Panc1 (cell line): ENCODE measurements at regions not wholly inside any gene's neighbourhood (a gene's known extent, or its start where the extent isn't known, plus 50 kb on each side); places are given as distances from the start of the nearest gene placed in this dataset.
"Not testable (repeated sequence)": the region's sequence is repeated elsewhere in the genome, so short reads cannot be mapped to it uniquely, and the experiment has no call there.

Source experiments
- ATAC-seq: fragments of 200-7000 bp; cut with Tn5 transposase; 2 replicates; pipeline ENCODE4 v1.9.1; 2020; ENCODE audit warnings: mild to moderate bottlenecking, moderate library complexity
- BruUV-seq: library from RNA; stranded (reverse); fragments of 400-500 nt; replicated peaks from 2 replicates; lab custom pipeline; 2021; lab: Mats Ljungman, UMichigan
- CTCF ChIA-PET: fragments of 300-600 bp; sonication (Branson Sonifier 250); formaldehyde crosslinking; loops from one replicate; lab custom pipeline; 2022; ENCODE audit warnings: antibody characterized with exemption; lab: Charles Lee
- POLR2A ChIA-PET: fragments of 300-600 bp; sonication (Branson Sonifier 250); formaldehyde crosslinking; loops from one replicate; lab custom pipeline; 2022; ENCODE audit warnings: antibody characterized with exemption; lab: Charles Lee
- DNase-seq: peaks from one replicate; pipeline ENCODE4 v3.0.0-alpha.2; 2010; ENCODE audit warnings: low read depth, low spot score
- H3K27ac ChIP-seq: 2 replicates; pipeline ENCODE4 v1.5.1; 2011; ENCODE audit warnings: mild to moderate bottlenecking, low read length, inconsistent platforms
- H3K27me3 ChIP-seq: fragments of 200-500 bp; sonication (Bioruptor generic); 2 replicates; pipeline ENCODE4 v1.6.0; 2014; ENCODE audit warnings: low read length, inconsistent platforms; ENCODE audit not compliant: control insufficient read depth, insufficient read depth
- H3K36me3 ChIP-seq: fragments of 200-500 bp; sonication (Bioruptor generic); 2 replicates; pipeline ENCODE4 v1.5.1; 2014; ENCODE audit warnings: inconsistent platforms, mild to moderate bottlenecking, low read length, moderate library complexity; ENCODE audit not compliant: control insufficient read depth, insufficient read depth
- H3K4me1 ChIP-seq: 2 replicates; pipeline ENCODE4 v1.5.1; 2011; ENCODE audit warnings: inconsistent platforms, mild to moderate bottlenecking, low read length, moderate library complexity; ENCODE audit not compliant: control insufficient read depth, insufficient read depth
- H3K4me3 ChIP-seq, 2 experiments: 2 replicates each; pipeline ENCODE4 v1.5.1; 2011 to 2012; ENCODE audit warnings: low read depth in 2 of 2, low read length in 2 of 2, mild to moderate bottlenecking in 2 of 2, inconsistent platforms in 1 of 2, moderate library complexity in 1 of 2
- H3K9me3 ChIP-seq: fragments of 200-500 bp; sonication (Bioruptor generic); 2 replicates; pipeline ENCODE4 v1.5.1; 2014; ENCODE audit warnings: low read depth, mild to moderate bottlenecking, inconsistent platforms, low read length, moderate library complexity; ENCODE audit not compliant: control insufficient read depth, insufficient read depth
- CTCF ChIP-seq: fragments of 450-650 bp; IDR thresholded peaks from 2 replicates; pipeline ENCODE4 v1.5.1; 2017; ENCODE audit warnings: mild to moderate bottlenecking
- POLR2AphosphoS5 ChIP-seq: IDR thresholded peaks from 2 replicates; pipeline ENCODE4 v1.6.1; 2012; ENCODE audit warnings: mild to moderate bottlenecking, low read depth, low read length, moderate library complexity
- REST ChIP-seq, 2 experiments: IDR thresholded peaks; 2 replicates each; pipeline ENCODE4 v1.6.1; 2011 to 2012; ENCODE audit warnings: low read depth in 2 of 2, control low read depth in 1 of 2, low read length in 1 of 2, mild to moderate bottlenecking in 1 of 2, moderate library complexity in 1 of 2; ENCODE audit not compliant: insufficient read depth in 1 of 2
- SIN3A ChIP-seq: IDR thresholded peaks from 2 replicates; pipeline ENCODE4 v1.6.1; 2012; ENCODE audit warnings: low read depth, mild to moderate bottlenecking, low read length, moderate library complexity, borderline replicate concordance; ENCODE audit not compliant: insufficient read depth
- TCF7L2 ChIP-seq: IDR thresholded peaks from 2 replicates; pipeline ENCODE4 v1.6.1; 2011; ENCODE audit warnings: mild to moderate bottlenecking, low read depth, low read length, inconsistent platforms
- in situ Hi-C: cut with HindIII; loops from 2 replicates; pipeline ENCODE4 v1.10.0; 2016; ENCODE audit warnings: low sequenced_read_pairs, low pct_unique_long_range_greater_than_20kb
- intact Hi-C: fragments of 100-400 bp; cut with micrococcal nuclease; formaldehyde crosslinking; loops from one replicate; pipeline ENCODE4 v1.10.0; 2022; ENCODE audit not compliant: unreplicated experiment

- H3K36me3 ChIP-seq, result no peaks in the 10 kb centered on the region
- intact Hi-C loops (no loop called here), in situ Hi-C loops (no loop called here)
- H3K9me3 ChIP-seq, result no peaks in the 10 kb centered on the region
- no peaks in the 10 kb centered on the region for H3K4me1 ChIP-seq
- DNase-seq, result no peak
- CTCF ChIA-PET, result no interaction called here
- no TSS peak for BruUV-seq
- ATAC-seq, result no peak
- H3K4me3 ChIP-seq, result no peak overlapping the region
- H3K27me3 ChIP-seq, result no peaks in the 10 kb centered on the region
- POLR2A ChIA-PET, result no interaction called here
- TF ChIP-seq TCF7L2 (no peak), POLR2AphosphoS5 (no peak), SIN3A (no peak)
- no peak overlapping the region for H3K27ac ChIP-seq
Measured at GRCh38 chr12:78279567-78279966, 448.9 kb downstream of the NAV3 start.

- H3K4me3 ChIP-seq, H3K9me3 ChIP-seq, CTCF ChIA-PET, H3K36me3 ChIP-seq, ATAC-seq, H3K27me3 ChIP-seq, in situ Hi-C loops, intact Hi-C loops, H3K27ac ChIP-seq, POLR2A ChIA-PET, H3K4me1 ChIP-seq, BruUV-seq, DNase-seq: not testable (repeated sequence)
Measured at GRCh38 chr12:78281102-78281501, 450.4 kb downstream of the NAV3 start.

- DNase-seq (no peak), ATAC-seq (no peak)
- POLR2A ChIA-PET, result no interaction called here
- no peak for TF ChIP-seq SIN3A
- TF ChIP-seq REST (IDR thresholded peaks at IDR 0.05; ENCODE audit: insufficient read depth in 1 of 2, low read depth in 2 of 2, low read length in 1 of 2), result no peak
- TF ChIP-seq POLR2AphosphoS5, result no peak
- TF ChIP-seq TCF7L2, result no peak
- TF ChIP-seq CTCF, result no peak
- intact Hi-C loops (no loop called here), in situ Hi-C loops (no loop called here)
- H3K36me3 ChIP-seq, result no peaks in the 10 kb centered on the region
- no peak overlapping the region for H3K4me3 ChIP-seq
- no peaks in the 10 kb centered on the region for H3K4me1 ChIP-seq
- H3K27me3 ChIP-seq, result no peaks in the 10 kb centered on the region
- H3K27ac ChIP-seq, result no peak overlapping the region
- no TSS peak for BruUV-seq
- CTCF ChIA-PET, result no interaction called here
- H3K9me3 ChIP-seq, result no peaks in the 10 kb centered on the region
Measured at GRCh38 chr12:78284417-78284816, 453.7 kb downstream of the NAV3 start.
